GM19240 (cell line): ENCODE measurements at regions not wholly inside any gene's neighbourhood (a gene's known extent, or its start where the extent isn't known, plus 50 kb on each side); places are given as distances from the start of the nearest gene placed in this dataset.
"Not testable (repeated sequence)": the region's sequence is repeated elsewhere in the genome, so short reads cannot be mapped to it uniquely, and the experiment has no call there.

Experiments used
- DNase-seq: peaks from one replicate; pipeline ENCODE4 v3.0.0; 2011; ENCODE audit warnings: low spot score; ENCODE audit not compliant: insufficient read length

DNA sequence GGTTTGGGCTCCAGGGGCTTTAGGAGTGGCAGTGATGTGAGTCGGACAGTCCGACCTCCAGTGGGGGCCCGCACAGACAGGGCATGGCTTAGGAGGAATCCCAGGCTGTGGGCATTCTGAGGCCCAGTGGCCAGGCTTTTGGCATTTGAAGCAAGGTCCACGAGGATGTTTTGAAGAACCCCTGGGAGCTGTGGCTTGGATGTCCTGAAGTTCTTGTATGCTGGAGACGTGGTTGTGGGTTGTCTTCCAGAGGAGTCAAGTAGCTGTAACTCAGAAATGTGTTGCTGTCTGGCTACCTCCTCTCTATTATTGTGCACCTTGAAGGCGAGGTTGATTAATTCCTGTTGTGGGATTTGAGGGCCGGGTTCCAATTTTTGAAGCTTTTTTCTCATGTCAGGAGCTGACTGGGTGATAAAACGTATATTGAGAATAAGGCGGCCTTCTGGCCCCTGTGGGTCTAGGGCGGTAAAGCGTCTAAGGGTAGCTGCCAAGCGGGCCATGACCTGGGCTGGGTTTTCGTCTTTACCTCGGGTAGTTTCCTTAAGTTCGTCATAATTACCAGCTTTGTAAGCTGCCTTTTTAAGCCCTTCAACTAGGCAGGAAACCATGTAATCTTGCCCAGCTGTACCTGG lies 67.3 kb upstream of the EZR start:
- DNase-seq, result not testable (repeated sequence)

DNA sequence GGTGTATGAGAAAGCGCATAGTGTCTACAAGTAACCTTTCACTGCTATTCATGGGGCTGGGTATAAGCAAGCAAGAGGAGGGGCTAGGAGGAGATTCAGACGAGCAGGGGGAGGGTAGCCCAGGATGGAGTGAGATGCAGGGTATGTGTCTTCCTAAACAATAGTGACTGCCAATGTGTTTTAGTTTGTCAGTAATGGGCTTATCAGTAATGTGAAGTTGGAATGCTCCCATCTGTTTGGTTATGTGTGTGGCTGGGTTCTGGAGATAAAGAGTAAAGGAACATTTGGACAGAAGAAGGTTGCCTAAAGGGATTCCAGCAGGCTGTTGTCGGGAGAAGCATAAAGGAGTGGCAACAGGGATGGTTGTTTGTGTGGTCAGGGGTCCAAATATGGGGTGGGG lies 62.7 kb upstream of the EZR start:
- DNase-seq, result not testable (repeated sequence)

DNA sequence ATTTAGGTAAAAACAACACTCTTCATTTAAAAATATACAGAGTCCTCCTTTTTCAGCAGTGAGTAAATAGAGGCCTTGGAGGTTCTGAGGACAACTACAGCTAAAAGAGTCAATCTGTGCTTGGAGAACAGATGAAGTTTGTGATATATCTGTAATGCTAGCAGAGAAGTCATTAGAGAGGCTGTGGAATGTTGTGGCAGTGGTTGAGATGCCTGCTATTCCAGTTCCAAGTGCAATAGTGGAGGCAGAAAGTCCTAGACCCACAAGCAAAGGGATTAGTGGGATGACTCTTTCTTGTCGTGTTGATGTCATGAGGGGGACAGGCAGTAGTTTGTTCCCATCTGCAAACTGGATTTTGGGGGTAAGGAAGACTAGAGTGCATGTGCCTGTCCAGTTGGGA lies 62.1 kb upstream of the EZR start:
- not testable (repeated sequence) for DNase-seq

DNA sequence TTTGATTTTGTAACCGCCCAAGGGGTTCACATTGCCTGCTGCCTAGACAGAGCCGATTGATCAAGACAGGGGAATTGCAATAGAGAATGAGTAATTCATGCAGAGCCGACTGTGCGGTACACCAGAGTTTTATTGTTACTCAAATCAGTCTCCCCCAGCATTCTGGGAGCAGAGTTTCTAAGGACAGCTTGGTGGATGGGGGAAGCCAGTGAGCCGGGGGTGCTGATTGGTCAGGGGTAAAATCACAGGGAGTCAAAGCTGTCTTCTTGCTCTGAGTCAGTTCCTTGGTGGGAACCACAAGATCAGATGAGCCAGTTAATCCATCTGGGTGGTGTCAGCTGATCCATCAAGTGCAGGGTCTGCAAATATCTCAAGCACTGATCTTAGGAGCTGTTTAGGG lies 60.0 kb upstream of the EZR start:
- no peak for DNase-seq

DNA sequence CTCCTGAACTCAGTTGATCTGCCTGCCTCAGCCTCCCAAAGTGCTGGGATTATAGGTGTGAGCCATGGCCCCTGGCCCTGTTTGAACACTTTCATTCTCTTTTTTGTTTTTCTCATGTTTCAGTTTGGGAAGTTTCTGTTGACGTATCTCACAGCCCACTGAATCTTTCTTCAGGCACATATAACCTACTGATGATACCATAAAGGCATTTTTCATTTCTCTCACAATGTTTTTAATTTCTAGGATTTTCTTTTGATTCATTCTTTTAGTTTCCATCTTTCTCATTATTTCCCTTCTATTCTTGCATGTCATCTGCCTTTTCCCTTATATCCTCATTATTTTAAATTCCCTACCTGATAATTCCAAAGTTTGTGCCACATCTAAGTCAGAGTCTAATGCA lies 58.5 kb upstream of the EZR start:
- DNase-seq, result no peak

DNA sequence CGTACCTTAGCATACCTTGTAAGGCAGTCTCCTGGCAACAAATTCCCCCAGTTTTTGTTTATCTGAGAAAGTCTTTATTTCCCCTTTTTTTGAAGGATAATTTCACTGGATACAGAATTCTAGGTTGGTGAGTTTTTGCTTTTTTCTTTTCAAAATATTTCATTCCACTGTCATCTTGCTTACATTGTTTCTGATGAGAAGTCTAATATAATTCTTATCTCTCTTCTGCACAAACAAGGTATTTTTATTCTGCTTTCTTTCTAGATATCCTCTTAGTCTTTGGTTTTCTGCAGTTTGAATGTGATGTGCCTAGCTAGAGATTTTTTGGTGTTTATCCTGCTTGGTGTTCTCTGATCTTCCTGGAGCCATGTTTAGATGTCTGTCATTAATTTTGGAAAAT lies 57.7 kb upstream of the EZR start:
- no peak for DNase-seq

DNA sequence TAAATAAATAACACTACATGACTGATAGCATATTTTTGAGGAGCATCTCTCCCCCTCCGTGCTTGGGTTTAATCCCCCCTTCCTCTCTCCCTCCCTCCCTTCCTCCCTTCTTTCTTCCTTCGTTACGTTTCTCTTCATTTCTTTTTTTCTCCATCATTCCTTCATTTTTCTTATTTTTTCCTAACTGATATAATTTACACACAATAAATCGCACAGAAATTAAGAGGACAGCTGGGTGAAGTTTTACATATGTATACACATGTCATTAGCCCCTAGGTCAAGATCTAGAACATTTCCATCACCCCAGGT lies 51.4 kb upstream of the EZR start:
- no peak for DNase-seq

DNA sequence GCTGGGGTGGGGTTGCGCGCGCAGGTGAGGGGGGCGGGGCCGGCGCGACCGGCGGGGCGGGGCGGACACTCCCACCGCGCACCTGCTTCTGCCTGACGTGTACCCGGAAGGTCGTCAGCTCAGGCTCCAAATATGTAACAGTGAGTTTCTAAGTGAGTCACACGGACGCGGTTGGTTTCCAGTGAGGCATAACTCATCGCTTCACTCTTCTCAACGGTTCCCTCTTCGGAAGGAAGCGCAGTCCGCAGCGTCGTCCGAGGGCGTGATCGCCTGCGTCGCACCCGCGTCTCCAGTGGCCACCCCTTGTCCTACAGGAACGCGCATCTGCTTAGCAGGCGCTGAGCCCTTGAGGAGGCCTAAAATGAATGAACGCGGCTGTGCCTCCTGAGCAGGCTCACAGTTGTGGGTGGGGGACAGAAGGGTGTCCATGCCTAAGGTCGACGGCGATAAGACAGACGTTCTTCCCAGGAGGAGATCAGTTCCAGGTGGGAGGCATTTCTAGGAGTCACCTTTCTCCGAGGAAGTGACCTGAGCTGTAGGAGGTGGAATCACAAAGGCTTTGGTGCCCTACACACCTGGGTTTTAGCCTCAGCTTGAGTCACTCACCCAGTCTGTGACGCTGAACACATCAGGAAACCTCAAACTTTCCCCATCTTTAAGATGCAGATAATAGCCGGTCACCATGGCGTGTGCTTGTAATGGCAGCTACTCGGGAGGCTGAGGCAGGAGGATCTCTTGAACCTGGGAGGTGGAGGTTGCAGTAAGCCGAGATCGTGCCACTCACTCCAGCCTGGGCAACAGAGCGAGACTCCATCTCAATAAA lies 50.9 kb upstream of the EZR start:
- peak; percentile 93 for DNase-seq

DNA sequence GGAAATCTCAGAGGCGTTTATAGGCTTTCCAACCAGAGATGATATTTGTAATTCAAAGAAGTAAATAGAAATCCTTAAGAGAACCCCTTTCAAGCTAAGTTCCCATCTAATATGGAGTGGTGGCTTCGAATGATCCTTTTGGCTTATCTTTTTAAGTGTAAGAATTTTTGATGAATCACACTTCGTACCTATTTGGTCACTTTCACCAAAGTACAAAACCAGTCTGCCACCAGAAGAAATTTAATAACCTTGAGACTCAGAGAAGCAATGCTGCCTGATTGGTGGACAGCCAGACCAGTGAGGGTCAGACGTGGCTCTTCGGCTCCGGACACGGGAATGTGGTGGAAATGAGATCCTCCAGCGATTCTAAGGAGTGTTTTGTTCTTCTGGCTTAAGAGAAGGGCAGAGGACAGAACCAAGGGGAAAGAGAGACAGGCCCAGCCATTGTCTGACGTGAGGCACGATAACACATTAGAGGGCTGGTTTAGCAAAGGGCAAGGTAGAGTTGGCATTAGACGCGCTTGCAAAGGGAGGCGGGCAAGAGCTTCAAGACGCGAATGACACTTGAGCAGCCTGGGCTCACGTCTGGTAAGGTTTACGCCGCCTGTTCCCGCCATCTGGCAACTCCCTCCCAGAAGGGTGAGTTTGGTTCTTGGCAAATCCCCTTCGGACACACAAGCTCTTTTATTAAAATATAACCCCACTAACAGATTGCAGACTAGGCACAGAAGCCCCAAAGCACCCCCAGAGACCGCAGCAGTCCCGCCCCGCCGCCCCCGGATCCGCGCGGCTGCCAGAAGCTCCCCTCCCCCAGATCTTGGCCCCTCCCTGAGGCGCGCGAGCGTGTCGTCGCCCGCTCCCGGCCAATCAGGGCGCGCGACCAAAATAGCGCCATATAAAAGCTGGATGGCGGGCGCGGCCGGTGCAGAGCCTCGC lies 50.0 kb upstream of the EZR start:
- peak; percentile 19 for DNase-seq
